K562 (cell line): ENCODE measurements at regions not wholly inside any gene's neighbourhood (a gene's known extent, or its start where the extent isn't known, plus 50 kb on each side); places are given as distances from the start of the nearest gene placed in this dataset.

Experiments used
- ATAC-seq: fragments of 200-7000 bp; cut with Tn5 transposase; 3 replicates; pipeline ENCODE4 v1.9.1; 2020; ENCODE audit warnings: moderate library complexity
- BruUV-seq: library from RNA; stranded (reverse); fragments of 400-500 nt; replicated peaks from 2 replicates; lab custom pipeline; 2021; lab: Mats Ljungman, UMichigan
- CTCF ChIA-PET: fragments of 300-600 bp; formaldehyde crosslinking; extraction: SDS; loops from one replicate; lab custom pipeline; 2021; ENCODE audit warnings: low intra/inter-chr PET ratio; lab: Yijun Ruan, JAX
- POLR2A ChIA-PET: fragments of 300-600, 350-650 bp; sonication (Branson Sonifier 250); formaldehyde crosslinking; extraction: SDS; loops from one replicate; lab custom pipeline; 2021; ENCODE audit warnings: antibody characterized with exemption, inconsistent platforms; lab: Yijun Ruan, JAX
- DNase-seq, 4 experiments: peaks; one replicate each; pipeline versions ENCODE4 v3.0.0 to v3.0.0-alpha.2; 2011 to 2018; ENCODE audit warnings: low spot score in 3 of 4, mixed read lengths in 3 of 4; ENCODE audit errors: extremely low read depth in 1 of 4
- FAIRE-seq: peaks from 2 replicates; lab custom pipeline; 2011; peaks lifted over from hg19 to GRCh38; lab: Jason Lieb, UNC
- H2AFZ ChIP-seq: 2 replicates; pipeline ENCODE4 v1.6.0; 2011; ENCODE audit warnings: low read depth, low read length, control low read depth, inconsistent platforms
- H3K27ac ChIP-seq: fragments of 200-600 bp; 3 replicates; pipeline ENCODE4 v1.8.0; 2011; ENCODE audit warnings: low read depth, mild to moderate bottlenecking, control low read depth, inconsistent platforms, low read length, moderate library complexity, mixed read lengths; ENCODE audit errors: extremely low read depth
- H3K27me3 ChIP-seq, 2 experiments: fragments of 300-600 bp in 1 of 2; 2 replicates in 1 of 2; 3 replicates in 1 of 2; pipeline versions ENCODE4 v1.6.0 to v1.8.0; 2011; ENCODE audit warnings: inconsistent platforms in 2 of 2, low read length in 2 of 2, mild to moderate bottlenecking in 1 of 2, mixed read lengths in 1 of 2, moderate library complexity in 1 of 2; ENCODE audit not compliant: control insufficient read depth in 2 of 2, insufficient read depth in 2 of 2
- H3K36me3 ChIP-seq: fragments of 300-600 bp; 3 replicates; pipeline ENCODE4 v1.8.0; 2011; ENCODE audit warnings: mild to moderate bottlenecking, low read length, inconsistent platforms; ENCODE audit not compliant: control insufficient read depth, insufficient read depth
- H3K4me1 ChIP-seq, 2 experiments: fragments of 200-600 bp in 1 of 2; replicated peaks in 1 of 2; 2 replicates in 1 of 2; 3 replicates in 1 of 2; pipeline versions ENCODE4 v1.5.1 to v1.8.0; 2011; ENCODE audit warnings: inconsistent platforms in 2 of 2, low read length in 2 of 2, mild to moderate bottlenecking in 1 of 2, mixed read lengths in 1 of 2, moderate library complexity in 1 of 2; ENCODE audit not compliant: control insufficient read depth in 2 of 2, insufficient read depth in 2 of 2
- H3K4me2 ChIP-seq: 2 replicates; pipeline ENCODE4 v1.6.1; 2011; ENCODE audit warnings: low read length, control low read depth, inconsistent platforms, mixed read lengths; ENCODE audit not compliant: insufficient read depth
- H3K4me3 ChIP-seq: fragments of 200-600 bp; sonication (generic), shearing (Covaris generic); 2 replicates; pipeline ENCODE4 v1.5.1; 2016; ENCODE audit warnings: control low read depth, inconsistent platforms
- H3K79me2 ChIP-seq: fragments of 200-600 bp; 3 replicates; pipeline ENCODE4 v1.8.0; 2011; ENCODE audit warnings: low read length, inconsistent platforms; ENCODE audit not compliant: control insufficient read depth, insufficient read depth
- H3K9ac ChIP-seq, 2 experiments: 2 replicates each; pipeline versions ENCODE4 v1.6.0 to v1.6.1; 2011; ENCODE audit warnings: low read depth in 2 of 2, low read length in 2 of 2, control low read depth in 1 of 2, inconsistent platforms in 1 of 2, mild to moderate bottlenecking in 1 of 2, mixed read lengths in 1 of 2; ENCODE audit not compliant: insufficient read depth in 1 of 2
- H3K9me1 ChIP-seq: one replicate; pipeline ENCODE4 v1.6.0; 2011; ENCODE audit warnings: inconsistent platforms, mild to moderate bottlenecking, low read length, moderate library complexity; ENCODE audit not compliant: control insufficient read depth, insufficient read depth
- H3K9me3 ChIP-seq: replicated peaks from 2 replicates; pipeline ENCODE4 v1.5.1; 2011; ENCODE audit warnings: low read depth, low read length, inconsistent platforms; ENCODE audit not compliant: control insufficient read depth, insufficient read depth
- H4K20me1 ChIP-seq: replicated peaks from 2 replicates; pipeline ENCODE4 v1.6.1; 2011; ENCODE audit warnings: low read length, inconsistent platforms, mixed read lengths; ENCODE audit not compliant: control insufficient read depth, insufficient read depth
- CC2D1A ChIP-seq: fragments of 450-650 bp; IDR thresholded peaks from 2 replicates; pipeline ENCODE4 v1.6.1; 2017; ENCODE audit warnings: mild to moderate bottlenecking
- CHD1 ChIP-seq: fragments of 200-600 bp; sonication (generic); IDR thresholded peaks from one replicate; pipeline ENCODE4 v1.6.1; 2012; ENCODE audit warnings: mild to moderate bottlenecking, moderate library complexity, low read length, inconsistent platforms
- CHD2 ChIP-seq: IDR thresholded peaks from 2 replicates; pipeline ENCODE4 v1.6.1; 2011; ENCODE audit warnings: low read depth, low read length
- FOXM1 ChIP-seq, 2 experiments: fragments of 450-650 bp in 1 of 2; sonication (generic) in 1 of 2; formaldehyde crosslinking in 1 of 2; IDR thresholded peaks; 2 replicates each; pipeline versions ENCODE4 v1.6.1 to v1.9.0; 2017 to 2022; ENCODE audit warnings: low read depth in 2 of 2, mild to moderate bottlenecking in 2 of 2, missing genetic modification reagents in 1 of 2, moderate library complexity in 1 of 2
- FUS ChIP-seq: fragments of 200-400 bp; formaldehyde crosslinking; optimal IDR thresholded peaks from 2 replicates; pipeline ENCODE3; 2017; ENCODE audit warnings: low read depth, low read length
- GATA2 ChIP-seq: sonication (generic); formaldehyde crosslinking; IDR thresholded peaks from 2 replicates; pipeline ENCODE4 v1.4.0; 2020; ENCODE audit warnings: mild to moderate bottlenecking, missing genetic modification reagents
- HMGN3 ChIP-seq: IDR thresholded peaks from 2 replicates; pipeline ENCODE4 v1.6.1; 2011; ENCODE audit warnings: borderline replicate concordance, low read depth, mild to moderate bottlenecking, mixed read lengths, low read length; ENCODE audit not compliant: insufficient read length; ENCODE audit errors: extremely low read depth
- L3MBTL2 ChIP-seq: fragments of 450-650 bp; IDR thresholded peaks from 2 replicates; pipeline ENCODE4 v1.6.1; 2016; ENCODE audit warnings: mild to moderate bottlenecking, moderate library complexity
- STAT5B ChIP-seq: fragments of 250-450 bp; sonication (Bioruptor Pico); IDR thresholded peaks from 2 replicates; pipeline ENCODE4 v1.8.0; 2021; ENCODE audit warnings: mild to moderate bottlenecking, inconsistent platforms
- TSC22D4 ChIP-seq: fragments of 450-650 bp; IDR thresholded peaks from 2 replicates; pipeline ENCODE4 v1.6.1; 2016; ENCODE audit warnings: missing genetic modification characterization, missing biosample characterization, control low read depth
- VEZF1 ChIP-seq: fragments of 200-800 bp; sonication (Bioruptor generic); IDR thresholded peaks from 2 replicates; pipeline ENCODE4 v1.6.1; 2017; ENCODE audit warnings: missing genetic modification characterization, missing compliant biosample characterization
- ZBED1 ChIP-seq: IDR thresholded peaks from 2 replicates; pipeline ENCODE4 v1.6.1; 2014
- ZFP91 ChIP-seq: sonication (generic); formaldehyde crosslinking; IDR thresholded peaks from 2 replicates; pipeline ENCODE4 v1.8.0; 2022; ENCODE audit warnings: mild to moderate bottlenecking, missing genetic modification reagents
- ZNF24 ChIP-seq: fragments of 450-650 bp; IDR thresholded peaks from 2 replicates; pipeline ENCODE4 v1.6.1; 2016
- ZNF717 ChIP-seq: fragments of 250-450 bp; sonication (Bioruptor Pico); IDR thresholded peaks from 2 replicates; pipeline ENCODE4 v1.5.0; 2021
- ZNF75A ChIP-seq: fragments of 450-650 bp; formaldehyde crosslinking; IDR thresholded peaks from 2 replicates; pipeline ENCODE4 v1.4.0; 2020; ENCODE audit warnings: mild to moderate bottlenecking
- ZNF764 ChIP-seq: fragments of 250-450 bp; sonication (Bioruptor Pico); IDR thresholded peaks from 2 replicates; pipeline ENCODE4 v1.4.0; 2020; ENCODE audit warnings: low read depth, mild to moderate bottlenecking, moderate library complexity
- ZNF77 ChIP-seq: fragments of 250-450 bp; sonication (Bioruptor Pico); IDR thresholded peaks from 2 replicates; pipeline ENCODE4 v1.5.0; 2020
- WGBS: fragments of 100-300 bp; shearing (Covaris generic); methylation state at CpG from one replicate; pipeline ENCODE4 v1.1.6; 2016; ENCODE audit warnings: low coverage, mixed read lengths; ENCODE audit not compliant: insufficient coverage; ENCODE audit errors: missing lambda C conversion rate; 5-methylcytosine and 5-hydroxymethylcytosine counted together
- in situ Hi-C: fragments of 300-500 bp; cut with MboI; formaldehyde crosslinking; loops from 4 replicates; pipeline ENCODE4 v1.15.0; 2018; ENCODE audit warnings: inconsistent platforms, mixed read lengths
- intact Hi-C: fragments of 100-400 bp; cut with micrococcal nuclease; formaldehyde crosslinking; loops from 2 replicates; pipeline ENCODE4 v1.14.2; 2022

DNA sequence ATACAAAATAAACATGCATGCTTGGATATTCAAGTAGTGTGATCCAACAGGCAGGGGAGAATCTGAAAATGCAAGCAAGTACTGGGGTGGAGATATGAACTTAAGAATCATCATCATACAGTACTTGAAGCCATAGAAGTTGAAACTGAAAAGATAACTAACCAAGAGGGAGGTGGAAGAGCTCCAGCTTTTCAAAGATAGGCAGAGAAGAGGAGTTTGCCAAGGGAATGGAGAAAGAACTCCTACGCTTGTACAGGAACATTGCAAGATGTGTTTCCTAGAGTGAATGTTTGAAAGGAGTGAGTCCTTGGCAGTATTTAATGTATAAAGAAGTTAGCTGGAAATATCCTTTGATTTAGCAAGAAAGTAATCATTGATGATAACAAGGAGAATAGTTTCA lies 106.2 kb upstream of the FRMPD4 start:
- intact Hi-C loops: no loop called here
- no peak for TF ChIP-seq ZNF75A (CRISPR knock-in tag)
- no peak for TF ChIP-seq ZNF717
- no peak for TF ChIP-seq ZFP91 (CRISPR knock-in tag)
- no peak for TF ChIP-seq GATA2
- TF ChIP-seq ZNF24: no peak
- no peak overlapping the region for H2AFZ ChIP-seq
- in situ Hi-C loops: no loop called here
- no peaks in the 10 kb centered on the region for H3K4me1 ChIP-seq
- 0% methylated on average over 1 of the region's 1 CpG for WGBS
- H3K27me3 ChIP-seq: no peaks in the 10 kb centered on the region
- FAIRE-seq: no peak
- no peaks in the 10 kb centered on the region for H3K79me2 ChIP-seq
- no peak overlapping the region for H3K27ac ChIP-seq
- no peak for ATAC-seq
- ChIA-PET POLR2A (no interaction called here), CTCF (no interaction called here)
- no peak overlapping the region for H3K9ac ChIP-seq
- H3K4me2 ChIP-seq: no peak overlapping the region
- no peak overlapping the region for H3K4me3 ChIP-seq
- no peaks in the 10 kb centered on the region for H3K9me1 ChIP-seq
- BruUV-seq: no TSS peak
- H3K9me3 ChIP-seq: no peaks in the 10 kb centered on the region
- no peaks in the 10 kb centered on the region for H4K20me1 ChIP-seq
- DNase-seq: no peak
- no peaks in the 10 kb centered on the region for H3K36me3 ChIP-seq

GRCh38 chrX:12034741-12035140 lies 103.5 kb upstream of the FRMPD4 start:
- Histone ChIP-seq H3K4me3 (no peak overlapping the region), H3K4me1 (no peaks in the 10 kb centered on the region), H3K36me3 (no peaks in the 10 kb centered on the region), H3K9me1 (no peaks in the 10 kb centered on the region), H2AFZ (no peak overlapping the region), H3K9me3 (no peaks in the 10 kb centered on the region), H4K20me1 (no peaks in the 10 kb centered on the region), H3K9ac (no peak overlapping the region), H3K27ac (no peak overlapping the region), H3K27me3 (no peaks in the 10 kb centered on the region), H3K4me2 (no peak overlapping the region), H3K79me2 (no peaks in the 10 kb centered on the region)
- WGBS: 4% methylated on average over 6 of the region's 6 CpGs
- no TSS peak for BruUV-seq
- CTCF ChIA-PET: no interaction called here
- no peak for FAIRE-seq
- POLR2A ChIA-PET: no interaction called here
- in situ Hi-C loops: no loop called here
- intact Hi-C loops: no loop called here
- no peak for ATAC-seq
- no peak for DNase-seq
- TF ChIP-seq ZNF764 (CRISPR knock-in tag) (no peak), CHD1 (no peak), HMGN3 (no peak), VEZF1 (CRISPR knock-in tag) (no peak), CC2D1A (no peak), CHD2 (no peak), L3MBTL2 (no peak), TSC22D4 (no peak), FUS (no peak), STAT5B (CRISPR knock-in tag) (no peak), FOXM1 (IDR thresholded peaks at IDR 0.05; ENCODE audit: low read depth) (no peak), FOXM1 (CRISPR knock-in tag; IDR thresholded peaks at IDR 0.05; ENCODE audit: low read depth) (no peak), ZNF77 (no peak), ZBED1 (no peak)
